ENCODE measurements at regions not wholly inside any gene's neighbourhood (a gene's known extent, or its start where the extent isn't known, plus 50 kb on each side); places are given as distances from the start of the nearest gene placed in this dataset.

- no peak for TF ChIP-seq CTCF (conservative IDR thresholded peaks at IDR 0.05; ENCODE audit: low read depth, low read length)
- no peak for TF ChIP-seq EZH2phosphoT487 (IDR thresholded peaks at IDR 0.05; ENCODE audit: borderline replicate concordance, low read length)
- no peak for TF ChIP-seq EZH2 (IDR thresholded peaks at IDR 0.05; ENCODE audit: low read length, unreplicated experiment)
Observed at GRCh38 chr1:5692664-5693063, 299.6 kb downstream of the NPHP4 start.
